Suprapubic skin (tissue), 4 donors: ENCODE measurements at regions not wholly inside any gene's neighbourhood (a gene's known extent, or its start where the extent isn't known, plus 50 kb on each side); places are given as distances from the start of the nearest gene placed in this dataset.

ENCODE experiments used
- POLR2A ChIP-seq, 2 donors: fragments of 450-650 bp; IDR thresholded peaks; one replicate each; pipeline ENCODE4 v1.6.1; 2017; ENCODE audit warnings: antibody characterized with exemption in 2 of 2, mild to moderate bottlenecking in 2 of 2, moderate library complexity in 2 of 2
- POLR2AphosphoS5 ChIP-seq, 3 donors: sonication (generic); formaldehyde crosslinking; IDR thresholded peaks; one replicate each; pipeline ENCODE4 v1.6.1; 2017; ENCODE audit warnings: antibody characterized with exemption in 3 of 3
- TF ChIP-seq, protein P1 (sequence below), 2 donors: fragments of 200-600 bp in 1 of 2; fragments of 450-650 bp in 1 of 2; sonication (generic) in 1 of 2; IDR thresholded peaks; one replicate each; pipeline ENCODE4 v1.5.1; 2016 to 2019; ENCODE audit warnings: antibody characterized with exemption in 2 of 2, mild to moderate bottlenecking in 1 of 2, moderate library complexity in 1 of 2

DNA sequence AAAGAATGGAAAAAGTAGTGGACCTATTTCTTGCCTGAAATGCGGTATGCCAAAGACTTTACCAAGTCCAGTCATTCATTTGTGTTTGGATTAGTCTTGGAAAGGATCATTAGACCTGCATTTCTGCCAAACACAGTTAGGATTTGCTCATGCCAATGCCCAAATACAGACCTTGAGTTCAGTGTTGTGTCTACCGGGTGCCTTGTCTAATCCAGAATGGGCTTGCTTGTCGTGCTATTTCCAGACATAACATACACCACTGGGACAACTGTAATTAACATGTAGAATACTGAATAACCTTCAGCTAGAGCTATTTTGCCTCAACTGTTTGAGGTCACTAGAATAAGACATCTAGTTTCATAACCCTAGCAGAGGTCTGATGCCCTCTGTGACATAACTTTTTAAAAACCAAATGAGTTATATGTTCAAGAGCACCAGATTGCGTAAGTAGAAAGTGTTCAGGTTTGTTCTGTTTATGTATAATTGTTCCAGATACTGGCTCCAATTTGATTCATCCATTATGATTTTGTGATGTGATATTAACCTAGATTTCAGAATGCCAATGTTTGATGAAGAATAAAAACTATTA is 145.3 kb upstream of the DPH6 start:
- TF ChIP-seq, protein P1, sequence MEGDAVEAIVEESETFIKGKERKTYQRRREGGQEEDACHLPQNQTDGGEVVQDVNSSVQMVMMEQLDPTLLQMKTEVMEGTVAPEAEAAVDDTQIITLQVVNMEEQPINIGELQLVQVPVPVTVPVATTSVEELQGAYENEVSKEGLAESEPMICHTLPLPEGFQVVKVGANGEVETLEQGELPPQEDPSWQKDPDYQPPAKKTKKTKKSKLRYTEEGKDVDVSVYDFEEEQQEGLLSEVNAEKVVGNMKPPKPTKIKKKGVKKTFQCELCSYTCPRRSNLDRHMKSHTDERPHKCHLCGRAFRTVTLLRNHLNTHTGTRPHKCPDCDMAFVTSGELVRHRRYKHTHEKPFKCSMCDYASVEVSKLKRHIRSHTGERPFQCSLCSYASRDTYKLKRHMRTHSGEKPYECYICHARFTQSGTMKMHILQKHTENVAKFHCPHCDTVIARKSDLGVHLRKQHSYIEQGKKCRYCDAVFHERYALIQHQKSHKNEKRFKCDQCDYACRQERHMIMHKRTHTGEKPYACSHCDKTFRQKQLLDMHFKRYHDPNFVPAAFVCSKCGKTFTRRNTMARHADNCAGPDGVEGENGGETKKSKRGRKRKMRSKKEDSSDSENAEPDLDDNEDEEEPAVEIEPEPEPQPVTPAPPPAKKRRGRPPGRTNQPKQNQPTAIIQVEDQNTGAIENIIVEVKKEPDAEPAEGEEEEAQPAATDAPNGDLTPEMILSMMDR (IDR thresholded peaks at IDR 0.05): no peak
- TF ChIP-seq POLR2AphosphoS5 (IDR thresholded peaks at IDR 0.05) (no peak), POLR2A (IDR thresholded peaks at IDR 0.05) (no peak)
